ENCODE measurements at regions not wholly inside any gene's neighbourhood (a gene's known extent, or its start where the extent isn't known, plus 50 kb on each side); places are given as distances from the start of the nearest gene placed in this dataset.
A peak's percentile ranks its signal among the peaks of the same experiment; 100 is the strongest.

GRCh38 chr11:69944146-69944795, 125.1 kb upstream of the FGF3 start:
- Histone ChIP-seq H3K9ac (ENCODE audit: low read depth in 1 of 2, low read length in 2 of 2) (no peak overlapping the region), H3K27ac (ENCODE audit: low read depth, low read length) (no peak overlapping the region), H3K27me3 (ENCODE audit: control insufficient read depth in 1 of 2, insufficient read depth in 2 of 2, low read length in 2 of 2) (no peaks in the 10 kb centered on the region), H3K4me3 (ENCODE audit: low read depth in 1 of 2, low read length in 2 of 2) (no peak overlapping the region), H3K36me3 (ENCODE audit: control insufficient read depth in 1 of 2, insufficient read depth in 2 of 2, low read length in 2 of 2) (no peaks in the 10 kb centered on the region), H3K9me3 (ENCODE audit: control insufficient read depth in 1 of 2, low read length in 2 of 2) (no peaks in the 10 kb centered on the region), H3K4me1 (ENCODE audit: control insufficient read depth in 1 of 2, insufficient read depth in 2 of 2, low read length in 2 of 2) (peaks cover 23 to 26% of the 10 kb centered on the region in 2 donors)

- Histone ChIP-seq H3K9me3 (ENCODE audit: control insufficient read depth in 1 of 2, low read length in 2 of 2) (no peaks in the 10 kb centered on the region), H3K9ac (ENCODE audit: low read depth in 1 of 2, low read length in 2 of 2) (no peak overlapping the region), H3K4me1 (ENCODE audit: control insufficient read depth in 1 of 2, insufficient read depth in 2 of 2, low read length in 2 of 2) (peaks cover 22 to 24% of the 10 kb centered on the region in 2 donors), H3K36me3 (ENCODE audit: control insufficient read depth in 1 of 2, insufficient read depth in 2 of 2, low read length in 2 of 2) (no peaks in the 10 kb centered on the region), H3K4me3 (ENCODE audit: low read depth in 1 of 2, low read length in 2 of 2) (no peak overlapping the region), H3K27me3 (ENCODE audit: control insufficient read depth in 1 of 2, insufficient read depth in 2 of 2, low read length in 2 of 2) (no peaks in the 10 kb centered on the region), H3K27ac (ENCODE audit: low read depth, low read length) (no peak overlapping the region)
These were observed 125.9 kb upstream of the FGF3 start for GRCh38 chr11:69945157-69945556.

- no peak overlapping the region for H3K9ac ChIP-seq (ENCODE audit: low read depth in 1 of 2, low read length in 2 of 2)
- H3K27me3 ChIP-seq (ENCODE audit: control insufficient read depth in 1 of 2, insufficient read depth in 2 of 2, low read length in 2 of 2) = no peaks in the 10 kb centered on the region
- H3K9me3 ChIP-seq (ENCODE audit: control insufficient read depth in 1 of 2, low read length in 2 of 2) = no peaks in the 10 kb centered on the region
- H3K36me3 ChIP-seq (ENCODE audit: control insufficient read depth in 1 of 2, insufficient read depth in 2 of 2, low read length in 2 of 2) = no peaks in the 10 kb centered on the region
- no peak overlapping the region for H3K27ac ChIP-seq (ENCODE audit: low read depth, low read length)
- peaks cover 27 to 28% of the 10 kb centered on the region in 2 donors for H3K4me1 ChIP-seq (ENCODE audit: control insufficient read depth in 1 of 2, insufficient read depth in 2 of 2, low read length in 2 of 2)
- H3K4me3 ChIP-seq (ENCODE audit: low read depth in 1 of 2, low read length in 2 of 2) = no peak overlapping the region
These were observed 128.0 kb upstream of the FGF3 start for GRCh38 chr11:69947059-69947792.

- H3K9me3 ChIP-seq (ENCODE audit: control insufficient read depth in 1 of 2, low read length in 2 of 2) = no peaks in the 10 kb centered on the region
- peak overlapping the region in 1 of 2 donors; percentile 34 for H3K9ac ChIP-seq (ENCODE audit: low read depth in 1 of 2, low read length in 2 of 2)
- no peak overlapping the region for H3K27ac ChIP-seq (ENCODE audit: low read depth, low read length)
- H3K27me3 ChIP-seq (ENCODE audit: control insufficient read depth in 1 of 2, insufficient read depth in 2 of 2, low read length in 2 of 2) = no peaks in the 10 kb centered on the region
- H3K4me1 ChIP-seq (ENCODE audit: control insufficient read depth in 1 of 2, insufficient read depth in 2 of 2, low read length in 2 of 2) = peaks cover 27 to 28% of the 10 kb centered on the region in 2 donors
- no peaks in the 10 kb centered on the region for H3K36me3 ChIP-seq (ENCODE audit: control insufficient read depth in 1 of 2, insufficient read depth in 2 of 2, low read length in 2 of 2)
- no peak overlapping the region for H3K4me3 ChIP-seq (ENCODE audit: low read depth in 1 of 2, low read length in 2 of 2)
These were observed 128.6 kb upstream of the FGF3 start for GRCh38 chr11:69947793-69948255.

- Histone ChIP-seq H3K4me3 (ENCODE audit: low read depth in 1 of 2, low read length in 2 of 2) (peak overlapping the region in 1 of 2 donors; percentile 29), H3K36me3 (ENCODE audit: control insufficient read depth in 1 of 2, insufficient read depth in 2 of 2, low read length in 2 of 2) (no peaks in the 10 kb centered on the region), H3K9me3 (ENCODE audit: control insufficient read depth in 1 of 2, low read length in 2 of 2) (no peaks in the 10 kb centered on the region), H3K9ac (ENCODE audit: low read depth in 1 of 2, low read length in 2 of 2) (peak overlapping the region; percentile 34 to 60), H3K27me3 (ENCODE audit: control insufficient read depth in 1 of 2, insufficient read depth in 2 of 2, low read length in 2 of 2) (no peaks in the 10 kb centered on the region), H3K4me1 (ENCODE audit: control insufficient read depth in 1 of 2, insufficient read depth in 2 of 2, low read length in 2 of 2) (peaks cover 27 to 28% of the 10 kb centered on the region in 2 donors), H3K27ac (ENCODE audit: low read depth, low read length) (no peak overlapping the region)
These were observed 129.3 kb upstream of the FGF3 start for GRCh38 chr11:69948256-69949141.

GRCh38 chr11:69949327-69949726, 128.8 kb upstream of the ANO1 start:
- Histone ChIP-seq H3K27me3 (ENCODE audit: control insufficient read depth in 1 of 2, insufficient read depth in 2 of 2, low read length in 2 of 2) (no peaks in the 10 kb centered on the region), H3K4me3 (ENCODE audit: low read depth in 1 of 2, low read length in 2 of 2) (no peak overlapping the region), H3K4me1 (ENCODE audit: control insufficient read depth in 1 of 2, insufficient read depth in 2 of 2, low read length in 2 of 2) (peaks cover 27 to 28% of the 10 kb centered on the region in 2 donors), H3K9ac (ENCODE audit: low read depth in 1 of 2, low read length in 2 of 2) (peak overlapping the region in 1 of 2 donors; percentile 32), H3K36me3 (ENCODE audit: control insufficient read depth in 1 of 2, insufficient read depth in 2 of 2, low read length in 2 of 2) (no peaks in the 10 kb centered on the region), H3K9me3 (ENCODE audit: control insufficient read depth in 1 of 2, low read length in 2 of 2) (no peaks in the 10 kb centered on the region), H3K27ac (ENCODE audit: low read depth, low read length) (peak overlapping the region; percentile 15)

GRCh38 chr11:69950120-69950519, 128.0 kb upstream of the ANO1 start:
- Histone ChIP-seq H3K4me3 (ENCODE audit: low read depth in 1 of 2, low read length in 2 of 2) (no peak overlapping the region), H3K4me1 (ENCODE audit: control insufficient read depth in 1 of 2, insufficient read depth in 2 of 2, low read length in 2 of 2) (peaks cover 27 to 28% of the 10 kb centered on the region in 2 donors), H3K9ac (ENCODE audit: low read depth in 1 of 2, low read length in 2 of 2) (no peak overlapping the region), H3K27ac (ENCODE audit: low read depth, low read length) (no peak overlapping the region), H3K27me3 (ENCODE audit: control insufficient read depth in 1 of 2, insufficient read depth in 2 of 2, low read length in 2 of 2) (no peaks in the 10 kb centered on the region), H3K9me3 (ENCODE audit: control insufficient read depth in 1 of 2, low read length in 2 of 2) (no peaks in the 10 kb centered on the region), H3K36me3 (ENCODE audit: control insufficient read depth in 1 of 2, insufficient read depth in 2 of 2, low read length in 2 of 2) (no peaks in the 10 kb centered on the region)

- Histone ChIP-seq H3K4me3 (ENCODE audit: low read depth in 1 of 2, low read length in 2 of 2) (no peak overlapping the region), H3K27ac (ENCODE audit: low read depth, low read length) (no peak overlapping the region), H3K4me1 (ENCODE audit: control insufficient read depth in 1 of 2, insufficient read depth in 2 of 2, low read length in 2 of 2) (peaks cover 27 to 28% of the 10 kb centered on the region in 2 donors), H3K9ac (ENCODE audit: low read depth in 1 of 2, low read length in 2 of 2) (peak overlapping the region in 1 of 2 donors; percentile 26), H3K9me3 (ENCODE audit: control insufficient read depth in 1 of 2, low read length in 2 of 2) (no peaks in the 10 kb centered on the region), H3K27me3 (ENCODE audit: control insufficient read depth in 1 of 2, insufficient read depth in 2 of 2, low read length in 2 of 2) (no peaks in the 10 kb centered on the region), H3K36me3 (ENCODE audit: control insufficient read depth in 1 of 2, insufficient read depth in 2 of 2, low read length in 2 of 2) (no peaks in the 10 kb centered on the region)
These were observed 127.5 kb upstream of the ANO1 start for GRCh38 chr11:69950621-69951020.

GRCh38 chr11:69951821-69952220, 126.3 kb upstream of the ANO1 start:
- H3K36me3 ChIP-seq (ENCODE audit: control insufficient read depth in 1 of 2, insufficient read depth in 2 of 2, low read length in 2 of 2) = no peaks in the 10 kb centered on the region
- H3K4me1 ChIP-seq (ENCODE audit: control insufficient read depth in 1 of 2, insufficient read depth in 2 of 2, low read length in 2 of 2) = peaks cover 27 to 28% of the 10 kb centered on the region in 2 donors
- H3K27ac ChIP-seq (ENCODE audit: low read depth, low read length) = no peak overlapping the region
- H3K4me3 ChIP-seq (ENCODE audit: low read depth in 1 of 2, low read length in 2 of 2) = no peak overlapping the region
- no peak overlapping the region for H3K9ac ChIP-seq (ENCODE audit: low read depth in 1 of 2, low read length in 2 of 2)
- peaks cover 0 to 4% of the 10 kb centered on the region in 2 donors for H3K27me3 ChIP-seq (ENCODE audit: control insufficient read depth in 1 of 2, insufficient read depth in 2 of 2, low read length in 2 of 2)
- no peaks in the 10 kb centered on the region for H3K9me3 ChIP-seq (ENCODE audit: control insufficient read depth in 1 of 2, low read length in 2 of 2)
